ENCODE measurements at regions not wholly inside any gene's neighbourhood (a gene's known extent, or its start where the extent isn't known, plus 50 kb on each side); places are given as distances from the start of the nearest gene placed in this dataset.

GRCh38 chr6:144969602-144970272, 684.6 kb downstream of the UTRN start:
- TF ChIP-seq ZNF782 (CRISPR knock-in tag; IDR thresholded peaks at IDR 0.05; ENCODE audit: borderline replicate concordance): no peak
- no peak for TF ChIP-seq REXO4 (CRISPR knock-in tag; IDR thresholded peaks at IDR 0.05; ENCODE audit: borderline replicate concordance)
- no peak for TF ChIP-seq GTF2F1 (IDR thresholded peaks at IDR 0.05; ENCODE audit: low read length)
- TF ChIP-seq ZNF44 (CRISPR knock-in tag; IDR thresholded peaks at IDR 0.05): no peak
- TF ChIP-seq MTA1 (CRISPR knock-in tag; IDR thresholded peaks at IDR 0.05; ENCODE audit: borderline replicate concordance): no peak

All from HepG2 (cell line).